ENCODE measurements at regions not wholly inside any gene's neighbourhood (a gene's known extent, or its start where the extent isn't known, plus 50 kb on each side); places are given as distances from the start of the nearest gene placed in this dataset.
"Not testable (repeated sequence)": the region's sequence is repeated elsewhere in the genome, so short reads cannot be mapped to it uniquely, and the experiment has no call there.

DNA sequence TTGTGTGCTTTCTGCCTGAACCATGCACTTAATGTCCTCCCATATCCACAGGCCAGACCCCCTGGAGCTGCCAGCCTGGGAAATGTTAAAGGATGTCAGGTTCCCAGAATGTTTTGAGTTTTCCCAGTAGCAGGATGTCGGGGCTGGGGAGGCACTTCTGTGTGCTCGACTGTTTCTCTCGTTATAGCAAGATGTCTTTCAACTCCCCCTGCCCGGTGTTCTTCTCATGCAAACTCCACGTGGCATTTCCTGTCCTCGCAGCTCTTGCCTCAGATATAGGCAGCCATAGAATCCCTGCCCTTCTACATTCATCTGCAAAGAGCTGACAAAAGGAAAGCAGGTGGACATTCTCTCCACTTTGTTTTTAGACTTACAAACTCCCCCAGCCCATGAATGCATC lies 457.2 kb upstream of the CDH11 start:
- DNase-seq: no peak

DNA sequence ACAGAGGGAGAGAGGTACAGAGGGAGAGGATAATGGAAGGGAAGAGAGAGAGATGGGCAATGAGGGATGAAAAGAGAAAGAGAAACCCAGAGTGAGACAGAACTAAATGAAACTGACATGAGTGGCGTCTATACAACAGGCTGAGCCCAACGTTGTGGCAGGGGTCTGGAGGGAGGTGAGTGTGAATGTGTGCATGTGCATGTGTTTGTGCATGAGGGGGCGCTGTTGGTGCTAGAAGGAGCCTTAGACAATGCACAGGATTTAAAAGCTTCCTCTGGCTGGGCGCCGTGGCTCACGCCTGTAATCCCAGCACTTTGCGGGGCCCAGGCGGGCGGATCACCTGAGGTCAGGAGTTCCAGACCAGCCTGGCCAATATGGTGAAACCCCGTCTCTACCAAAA lies 454.8 kb upstream of the CDH11 start:
- DNase-seq: no peak

DNA sequence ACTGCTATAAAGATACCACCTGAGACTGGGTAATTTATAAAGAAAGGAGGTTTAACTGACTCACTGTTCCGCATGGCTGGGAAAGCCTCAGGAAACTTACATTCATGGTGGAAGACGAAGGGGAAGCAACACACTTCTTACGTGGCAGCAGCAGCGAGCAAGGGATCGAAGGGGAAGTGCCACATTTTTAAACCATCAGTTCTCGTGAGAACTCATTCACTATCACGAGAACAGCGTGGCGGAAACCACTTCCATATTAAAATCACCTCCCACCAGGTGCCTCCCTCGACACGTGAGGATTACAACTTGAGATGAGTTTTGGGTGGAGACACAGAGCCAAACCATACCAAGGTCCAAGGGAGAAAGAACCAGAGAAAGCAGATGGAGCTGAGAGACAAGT lies 454.3 kb upstream of the CDH11 start:
- no peak for DNase-seq

DNA sequence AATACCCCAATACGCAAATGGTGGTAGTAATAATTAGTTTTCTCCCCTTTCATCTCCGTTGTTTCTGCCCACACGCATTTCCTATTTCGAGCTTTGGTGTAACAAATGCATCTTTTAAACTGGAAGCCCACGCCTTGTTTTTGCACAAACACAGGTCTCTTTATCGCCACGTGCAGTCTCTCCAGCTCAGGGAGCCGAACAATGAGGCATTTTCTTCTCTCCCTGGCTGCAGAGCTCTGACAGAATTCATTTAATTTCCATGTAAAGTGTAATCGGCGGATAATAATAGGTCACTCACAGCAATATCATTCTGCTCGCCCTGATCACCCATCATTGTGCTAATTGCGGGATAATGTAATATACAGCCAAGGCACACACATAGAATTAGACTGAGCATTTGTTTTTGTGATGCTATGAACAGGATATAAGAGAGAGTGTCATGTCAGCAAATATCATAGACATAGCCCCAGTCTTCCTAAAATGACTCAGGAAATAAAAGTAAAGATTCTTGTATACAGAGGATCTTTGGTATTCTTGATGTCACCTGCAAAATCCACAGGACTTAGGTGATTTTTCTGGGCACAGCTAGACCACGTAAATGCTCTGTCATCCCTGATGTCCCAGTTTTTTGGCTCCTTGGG lies 452.6 kb upstream of the CDH11 start:
- DNase-seq: no peak

DNA sequence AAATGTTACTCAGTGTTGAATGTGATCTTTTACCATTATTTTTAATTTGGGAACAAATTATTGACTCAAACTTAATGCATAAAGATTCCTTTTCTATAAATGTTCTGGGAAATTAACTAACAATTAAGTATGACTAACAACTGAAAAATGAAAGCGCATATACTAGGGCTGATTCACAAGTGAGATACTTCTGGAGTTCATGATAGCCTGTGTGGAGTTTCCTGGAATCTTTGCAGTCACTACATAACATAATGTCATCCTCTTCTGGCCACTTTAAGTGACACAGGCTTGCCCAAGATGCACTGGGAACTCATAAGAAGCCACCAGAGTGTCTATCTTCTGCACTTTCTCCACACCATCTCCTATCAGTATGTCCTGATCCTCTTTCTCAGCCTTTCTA lies 450.3 kb upstream of the CDH11 start:
- DNase-seq: no peak

DNA sequence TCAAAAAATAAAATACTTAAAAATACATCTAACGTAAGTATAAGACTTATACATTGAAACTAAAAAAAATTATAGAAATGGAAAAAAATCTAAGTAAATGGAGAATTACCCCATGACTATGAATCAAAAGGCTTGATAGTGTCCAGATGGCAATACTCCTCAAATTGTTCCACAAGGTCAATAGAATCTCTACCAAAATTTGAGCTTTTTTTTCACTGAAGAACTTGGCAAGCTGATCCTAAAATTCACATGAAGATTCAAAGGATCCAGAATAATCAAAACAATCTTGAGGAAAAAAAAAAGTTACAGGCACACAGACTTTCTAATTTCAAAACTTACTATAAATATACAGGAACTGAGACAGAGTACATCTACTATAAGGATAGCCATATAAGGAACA lies 448.4 kb upstream of the CDH11 start:
- no peak for DNase-seq

DNA sequence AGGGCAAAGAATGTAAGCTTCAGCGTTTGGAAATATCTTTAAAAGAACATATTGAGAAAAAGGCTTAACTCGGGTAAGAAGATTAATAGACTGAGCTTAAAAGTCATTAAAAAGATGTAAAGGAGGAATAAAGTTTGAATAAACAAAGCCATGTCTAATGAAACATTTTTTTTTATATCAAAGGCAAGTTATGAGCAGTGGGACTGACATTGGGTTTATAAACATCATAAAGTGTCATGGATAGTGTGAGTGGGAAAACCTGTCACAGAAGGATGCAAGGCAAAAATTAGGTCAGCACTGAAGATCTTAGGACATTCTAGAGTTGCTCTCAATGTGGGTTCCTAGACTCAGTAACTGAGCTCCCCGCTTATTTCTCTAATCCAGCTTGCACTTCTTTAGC lies 438.0 kb upstream of the CDH11 start:
- no peak for DNase-seq

DNA sequence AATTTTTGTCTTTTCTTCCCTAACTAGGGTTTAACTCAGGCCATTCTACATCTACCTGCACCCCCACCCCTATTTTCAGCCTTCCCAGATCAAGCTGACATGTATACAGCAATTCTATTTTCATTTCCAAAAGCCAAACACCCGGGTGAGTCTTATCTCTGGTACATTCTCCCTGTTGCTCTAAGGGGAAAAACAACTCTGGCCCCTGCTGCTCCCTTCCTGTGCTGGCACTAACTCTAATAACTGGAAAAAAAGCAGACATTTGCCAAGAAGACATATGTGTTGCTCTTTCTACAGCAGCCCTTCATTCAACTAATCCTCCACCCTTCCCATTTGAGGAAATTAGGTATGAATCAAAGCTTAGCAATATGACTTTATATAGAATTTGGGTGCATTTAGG lies 427.8 kb upstream of the CDH11 start:
- DNase-seq: not testable (repeated sequence)

DNA sequence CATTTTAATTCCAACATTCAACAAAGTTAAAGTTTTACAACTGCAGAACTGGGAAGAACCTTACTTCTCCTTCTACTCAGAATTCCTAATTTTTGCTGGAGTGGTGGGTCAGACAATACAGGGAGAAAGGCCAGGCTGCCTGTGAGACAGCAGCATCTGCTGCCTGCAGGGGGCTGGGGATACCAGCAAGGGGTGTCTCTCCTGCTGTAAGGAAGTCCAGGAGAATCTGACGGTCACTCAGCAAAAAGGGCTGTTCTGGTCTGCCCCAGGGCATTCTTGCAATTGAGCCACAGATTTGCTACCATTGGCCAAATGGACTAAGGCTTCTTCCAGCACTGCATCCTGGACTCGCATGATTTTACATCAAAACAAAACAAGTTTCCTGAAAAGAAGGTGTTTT lies 426.6 kb upstream of the CDH11 start:
- DNase-seq: no peak

DNA sequence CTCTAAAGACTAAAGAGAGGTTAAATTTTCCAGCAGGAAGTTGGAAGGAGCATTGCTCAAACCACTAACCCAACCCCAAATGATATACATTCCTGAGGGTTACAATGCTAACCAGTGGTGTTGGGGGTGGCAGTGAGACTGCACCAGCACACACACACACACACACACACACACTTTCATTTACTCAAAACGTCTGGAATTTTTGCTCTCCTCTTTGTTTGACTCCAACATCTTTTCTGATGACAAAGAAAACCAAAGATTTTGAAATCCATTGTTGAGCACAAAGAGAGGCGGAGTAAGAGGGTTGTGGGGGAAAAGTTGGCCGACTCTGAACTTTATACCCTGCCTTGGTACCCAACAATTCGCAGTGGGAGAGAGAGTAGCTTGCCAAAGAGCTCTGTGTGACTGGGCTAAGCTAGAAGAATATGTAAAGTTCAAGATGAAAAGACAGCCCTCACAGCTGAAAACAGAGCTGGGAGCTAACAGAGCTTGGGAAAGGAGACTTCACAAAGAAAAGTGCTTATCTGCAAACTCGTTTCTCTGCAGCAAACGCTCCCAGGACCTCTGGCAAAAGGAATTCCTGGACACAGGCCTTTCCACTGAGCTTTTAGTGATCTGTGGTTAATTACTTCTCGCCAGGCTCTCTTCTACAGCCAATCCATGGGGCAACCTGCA lies 426.0 kb upstream of the CDH11 start:
- no peak for DNase-seq

DNA sequence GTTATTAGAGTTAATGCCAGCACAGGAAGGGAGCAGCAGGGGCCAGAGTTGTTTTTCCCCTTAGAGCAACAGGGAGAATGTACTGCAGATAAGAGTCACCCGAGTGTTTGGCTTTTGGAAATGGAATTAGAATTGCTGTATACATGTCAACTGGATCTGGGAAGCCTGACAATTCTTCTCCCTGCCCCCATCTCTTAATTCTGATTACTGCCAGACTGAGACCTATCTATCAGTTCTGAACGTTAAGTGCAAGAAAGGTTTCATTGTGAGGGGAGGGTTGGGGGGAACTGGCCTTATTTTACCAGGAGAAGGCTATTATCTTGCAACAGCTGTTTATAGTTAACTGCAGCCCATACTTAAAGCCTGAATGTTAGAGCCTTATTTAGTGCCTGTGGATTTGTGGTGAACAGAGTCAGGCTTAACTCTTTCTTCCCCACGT lies 424.5 kb upstream of the CDH11 start:
- no peak for DNase-seq

DNA sequence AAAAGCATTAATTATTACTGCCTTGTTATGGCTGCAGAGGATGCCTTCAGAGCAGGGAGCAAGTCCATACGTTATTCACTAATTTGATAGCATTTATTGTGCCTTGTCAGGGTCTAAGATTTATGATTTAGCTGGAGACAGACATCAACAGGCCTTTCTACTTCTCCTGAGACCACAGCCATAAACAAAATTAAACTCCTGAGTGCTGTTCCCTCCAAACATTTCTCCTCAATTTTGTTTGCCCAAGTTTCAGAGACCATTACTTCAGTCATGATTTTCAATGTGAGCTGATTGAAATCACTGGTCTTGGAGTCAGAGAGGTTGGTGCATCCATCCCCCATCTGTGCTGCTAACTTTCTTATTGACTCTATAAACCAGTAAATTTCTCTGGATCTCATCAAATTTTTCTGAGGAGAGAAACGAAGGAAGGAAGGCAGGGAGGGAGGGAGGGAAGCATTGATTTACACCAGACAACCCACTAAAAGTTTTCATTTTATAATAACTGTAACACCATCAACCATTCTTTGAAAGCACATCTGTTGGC lies 423.6 kb upstream of the CDH11 start:
- DNase-seq: no peak

DNA sequence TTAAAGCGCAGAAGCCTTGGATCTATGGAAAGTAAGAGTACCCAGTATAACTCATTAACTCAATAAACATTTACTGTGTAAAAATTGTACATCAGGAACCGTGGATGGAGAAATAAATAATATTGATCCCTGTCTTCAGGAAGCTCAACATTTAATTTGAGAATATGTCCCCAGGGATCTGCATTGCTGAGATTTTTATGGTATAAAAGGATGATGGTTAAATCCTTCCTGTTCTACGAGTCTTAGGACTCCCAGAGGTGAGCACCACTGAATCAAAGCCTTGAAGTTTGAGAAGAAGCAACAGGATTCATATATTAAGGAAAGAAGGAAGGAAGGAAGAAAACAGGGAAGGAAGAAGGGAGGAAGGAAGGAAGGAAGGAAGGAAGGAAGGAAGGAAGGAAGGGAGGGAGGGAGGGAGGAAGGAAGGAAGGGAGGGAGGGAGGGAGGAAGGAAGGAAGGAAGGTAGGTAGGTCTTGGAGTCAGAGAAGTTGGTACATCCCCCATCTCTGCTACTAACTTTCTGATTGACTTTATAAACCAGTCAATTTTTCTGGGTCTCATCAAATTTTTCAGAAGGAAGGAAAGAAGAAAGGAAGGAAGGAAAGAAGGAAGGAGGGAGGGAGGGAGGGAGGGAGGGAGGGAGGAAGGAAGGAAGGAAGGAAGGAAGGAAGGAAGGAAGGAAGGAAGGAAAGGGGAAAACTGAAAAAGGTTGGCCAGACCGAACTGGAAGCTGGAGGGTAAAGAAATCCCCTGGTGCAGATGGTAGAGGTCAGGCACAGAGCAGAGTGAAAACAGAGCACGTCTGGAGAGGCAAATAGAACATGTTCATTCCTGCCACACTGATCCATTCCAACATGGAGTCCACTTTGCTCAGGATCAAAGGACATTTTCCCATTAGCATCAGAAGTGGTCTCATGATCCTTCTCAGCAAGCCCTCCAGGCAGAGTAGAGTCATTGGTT lies 422.2 kb upstream of the CDH11 start:
- DNase-seq: no peak

DNA sequence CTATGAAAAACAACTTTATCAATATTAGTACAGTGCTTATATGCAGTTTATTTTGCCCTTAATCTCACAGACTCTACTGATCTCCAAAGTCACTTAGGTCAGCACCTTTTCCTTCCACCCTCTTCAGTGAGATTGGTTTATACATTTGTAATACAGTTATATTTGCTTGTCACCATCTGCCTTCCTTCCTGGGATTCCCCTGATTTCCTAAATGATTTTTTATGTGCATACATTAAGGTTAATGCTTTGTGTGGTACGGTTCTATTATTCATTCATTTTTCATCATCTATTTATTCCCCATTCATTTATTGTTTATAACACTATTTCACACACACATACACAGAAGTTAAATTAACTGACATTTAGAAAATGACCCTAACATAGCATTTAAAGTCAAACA lies 419.8 kb upstream of the CDH11 start:
- DNase-seq: no peak

DNA sequence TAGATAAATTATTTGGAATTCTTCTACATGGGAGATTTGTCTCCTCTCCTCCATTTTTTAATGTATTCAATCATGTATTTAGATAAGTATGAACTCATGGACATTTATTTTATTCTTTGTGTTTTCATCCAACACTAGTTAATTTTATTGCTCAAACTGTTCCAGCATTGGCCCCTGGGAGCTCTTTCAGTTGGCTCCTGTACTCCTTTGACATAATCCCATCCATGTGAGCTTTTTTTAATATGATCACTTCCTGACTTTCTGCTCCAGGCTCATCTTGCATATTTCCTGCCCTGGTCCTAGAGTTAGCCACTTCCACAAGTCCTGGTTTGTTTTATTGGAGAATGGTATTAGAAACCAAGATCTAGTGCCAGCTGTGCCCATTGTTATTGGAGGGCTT lies 419.0 kb upstream of the CDH11 start:
- no peak for DNase-seq

DNA sequence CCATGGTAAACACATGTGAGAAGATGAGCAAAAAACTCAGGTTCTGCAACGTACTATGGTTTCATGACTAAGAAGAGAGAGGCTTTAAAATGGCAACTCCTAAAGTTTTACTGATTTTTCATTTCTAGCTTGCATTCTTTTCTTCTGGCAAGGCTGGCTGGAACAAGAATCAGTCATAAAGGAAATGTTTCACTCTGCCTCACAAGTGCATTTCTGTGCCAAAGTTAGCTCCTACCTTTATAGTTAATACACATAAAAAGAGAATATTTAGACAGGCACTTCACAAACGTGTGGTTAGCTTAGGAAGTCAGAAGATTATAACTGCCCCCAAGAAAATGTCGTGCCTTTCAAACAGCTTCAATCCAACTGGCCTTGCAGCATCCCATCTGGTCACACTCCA lies 417.1 kb upstream of the CDH11 start:
- DNase-seq: no peak

DNA sequence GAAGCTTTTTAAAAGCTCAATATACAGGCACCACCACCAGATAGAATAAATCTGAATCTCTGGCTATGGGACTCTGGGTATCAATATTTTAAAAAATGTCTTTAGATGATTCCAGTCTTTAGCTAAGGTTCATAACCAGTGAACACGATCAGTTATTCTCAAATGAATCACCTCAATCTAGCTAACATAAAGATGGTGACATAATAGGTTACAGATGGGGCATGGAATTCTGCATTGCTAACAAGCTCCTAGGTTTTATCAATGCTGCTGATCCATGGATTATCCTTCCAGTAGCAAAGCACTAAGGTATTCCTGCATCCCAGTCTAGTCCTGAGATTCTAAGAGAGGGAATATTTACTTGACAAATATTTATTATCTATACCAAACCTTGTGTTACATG lies 415.5 kb upstream of the CDH11 start:
- DNase-seq: no peak

DNA sequence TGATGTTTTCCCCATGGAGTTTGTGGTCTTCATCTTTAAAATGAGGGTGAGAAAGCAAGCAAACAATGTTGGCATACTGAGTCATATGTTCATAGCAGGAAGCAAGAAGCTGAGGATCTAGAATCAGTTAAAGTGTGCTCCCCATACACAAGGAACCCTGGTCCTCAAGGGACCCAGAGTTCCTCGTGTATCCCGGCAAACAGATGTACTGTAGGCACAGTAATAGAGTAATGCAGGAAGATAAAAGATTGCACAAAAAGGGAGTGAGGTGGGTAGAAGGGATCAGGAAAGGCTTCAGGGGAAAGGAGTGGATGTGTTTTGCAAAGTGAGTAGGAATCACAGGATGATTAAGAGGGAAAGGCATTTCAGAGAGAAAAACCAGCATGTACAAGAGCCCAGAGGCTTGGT lies 412.3 kb upstream of the CDH11 start:
- no peak for DNase-seq

DNA sequence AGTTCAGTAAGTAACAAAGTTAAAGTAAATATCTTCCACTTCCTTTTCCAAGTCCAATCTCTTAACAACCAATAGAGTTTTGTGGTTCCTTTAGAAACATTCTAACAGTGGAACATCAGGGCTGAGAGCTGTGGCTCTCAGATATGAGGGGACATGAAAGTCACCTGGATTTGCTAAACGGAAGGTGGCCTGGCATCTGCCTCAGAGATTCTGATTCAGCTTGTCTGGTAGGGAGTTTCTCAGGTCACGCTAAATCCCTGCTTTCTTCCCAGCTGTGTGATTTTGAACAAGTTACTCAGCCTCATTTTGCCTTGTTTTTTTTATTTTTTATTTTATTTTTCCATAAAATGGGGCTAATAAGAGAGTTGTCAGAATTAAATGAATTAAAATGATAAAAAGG lies 411.0 kb upstream of the CDH11 start:
- no peak for DNase-seq

DNA sequence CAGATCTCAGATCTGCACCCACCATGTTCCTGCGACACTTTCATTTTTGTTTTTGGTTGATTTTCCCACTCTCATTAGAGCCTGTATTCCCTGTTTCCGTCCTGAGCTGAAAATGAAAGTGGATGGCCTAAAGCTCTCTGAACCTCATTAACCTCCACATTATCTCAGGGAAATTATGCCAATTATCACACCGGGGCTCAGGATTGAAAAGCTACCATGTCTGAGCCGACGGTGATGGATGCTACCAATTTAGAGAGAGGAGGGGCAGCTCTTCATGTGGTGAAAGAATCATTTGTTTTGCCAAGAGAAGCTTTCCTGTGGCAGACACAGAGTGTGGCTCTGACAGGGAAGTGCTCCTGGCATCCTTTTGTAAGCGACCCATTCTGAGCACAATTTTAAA lies 410.4 kb upstream of the CDH11 start:
- no peak for DNase-seq

DNA sequence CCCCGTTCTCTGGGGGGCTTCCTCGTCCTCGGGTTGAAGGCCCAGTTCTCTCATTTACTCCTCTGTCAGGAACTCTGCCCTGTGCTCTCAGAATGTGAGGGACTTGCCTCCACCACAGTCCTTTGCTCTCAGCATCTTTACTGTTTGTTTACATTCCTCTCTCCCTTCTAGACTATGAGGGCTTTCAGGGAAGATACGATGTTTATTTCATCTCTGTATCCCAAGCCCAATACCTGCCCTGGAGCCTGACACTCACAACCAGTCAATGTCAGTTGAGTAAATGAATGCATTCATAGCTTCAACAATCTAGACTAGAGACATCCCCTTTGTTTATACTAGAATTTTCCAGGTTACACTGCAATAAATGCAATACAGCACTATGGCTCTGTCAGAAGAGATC lies 409.6 kb upstream of the CDH11 start:
- DNase-seq: no peak

DNA sequence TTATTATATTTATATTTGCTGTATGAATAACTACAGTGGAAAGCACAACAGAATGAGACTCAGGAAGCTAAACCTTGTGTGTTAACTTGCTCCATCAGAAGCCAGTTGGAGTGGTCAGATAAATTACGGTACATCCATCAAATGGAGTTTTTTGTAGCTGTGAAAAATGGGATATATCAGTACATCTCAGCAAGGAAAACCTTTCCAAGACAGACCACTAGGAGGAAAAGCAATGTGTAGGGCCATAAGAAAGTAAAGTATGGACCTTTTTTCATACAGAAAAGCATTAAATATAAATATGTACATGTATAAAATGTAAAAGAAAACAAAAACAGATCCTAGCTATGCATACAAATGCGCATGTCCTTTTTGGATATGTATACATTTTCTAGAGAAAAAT lies 403.8 kb upstream of the CDH11 start:
- no peak for DNase-seq

DNA sequence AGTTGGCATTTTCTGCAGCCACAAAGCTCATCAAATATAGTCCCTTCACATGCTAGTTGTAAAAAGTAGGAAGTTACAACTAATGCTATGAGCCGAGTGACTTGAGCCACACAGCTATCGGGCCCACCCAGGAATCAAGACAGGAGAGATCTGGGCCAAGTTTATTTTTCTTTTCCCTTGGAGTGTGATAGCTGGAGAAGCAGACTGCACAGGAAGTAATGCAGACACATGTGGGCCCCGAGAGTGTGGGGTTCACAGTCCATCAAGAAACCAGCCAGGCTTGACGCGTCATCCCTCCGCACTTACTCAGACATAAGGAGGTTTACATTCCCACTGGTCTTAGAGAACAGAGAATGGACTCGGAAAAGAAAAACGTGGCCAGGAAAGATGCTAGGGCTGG lies 403.1 kb upstream of the CDH11 start:
- no peak for DNase-seq

DNA sequence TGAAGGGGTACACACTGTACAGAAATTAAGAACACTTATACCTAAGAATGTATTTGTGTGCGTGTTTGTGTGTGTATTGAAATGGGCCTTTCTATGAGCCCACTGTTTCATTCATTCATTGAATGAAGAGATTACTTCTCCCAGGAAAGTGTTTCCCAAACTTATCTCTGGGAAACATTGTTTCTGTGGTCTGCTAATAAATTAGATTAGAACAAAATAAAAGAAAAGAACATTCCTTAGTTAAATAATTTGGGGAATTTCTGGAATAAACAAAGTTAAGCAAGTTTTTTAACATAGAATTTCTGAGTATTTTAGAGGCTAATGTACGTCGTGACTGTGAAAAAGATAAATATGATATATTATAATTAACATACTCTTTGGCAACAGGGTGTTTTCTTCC lies 402.4 kb upstream of the CDH11 start:
- no peak for DNase-seq

Data from activated CD4-positive, alpha-beta T cell treated with anti-CD3 and anti-CD28 coated beads, Interleukin-2, amount 50 U/mL, for 1 hour (primary cell).